RWPE1 (cell line): ENCODE measurements at regions not wholly inside any gene's neighbourhood (a gene's known extent, or its start where the extent isn't known, plus 50 kb on each side); places are given as distances from the start of the nearest gene placed in this dataset.

ENCODE experiments used
- CTCF ChIA-PET: fragments of 350-600 bp; sonication (Branson Sonifier 250); formaldehyde crosslinking; extraction: SDS; loops from one replicate; lab custom pipeline; 2021; lab: Yijun Ruan, JAX
- POLR2A ChIA-PET: fragments of 400-600 bp; formaldehyde crosslinking; extraction: SDS; loops from one replicate; lab custom pipeline; 2020; ENCODE audit warnings: antibody characterized with exemption; ENCODE audit not compliant: low non-redundant PET; lab: Yijun Ruan, JAX
- DNase-seq: peaks from one replicate; pipeline ENCODE4 v3.0.0; 2012; ENCODE audit warnings: low spot score
- H3K27ac ChIP-seq: fragments of 450-650 bp; 2 replicates; pipeline ENCODE4 v1.5.1; 2017
- TF ChIP-seq, protein P1 (sequence below): fragments of 450-650 bp; conservative IDR thresholded peaks from 2 replicates; pipeline ENCODE4 v1.5.1; 2017; ENCODE audit warnings: low read depth, mild to moderate bottlenecking

DNA sequence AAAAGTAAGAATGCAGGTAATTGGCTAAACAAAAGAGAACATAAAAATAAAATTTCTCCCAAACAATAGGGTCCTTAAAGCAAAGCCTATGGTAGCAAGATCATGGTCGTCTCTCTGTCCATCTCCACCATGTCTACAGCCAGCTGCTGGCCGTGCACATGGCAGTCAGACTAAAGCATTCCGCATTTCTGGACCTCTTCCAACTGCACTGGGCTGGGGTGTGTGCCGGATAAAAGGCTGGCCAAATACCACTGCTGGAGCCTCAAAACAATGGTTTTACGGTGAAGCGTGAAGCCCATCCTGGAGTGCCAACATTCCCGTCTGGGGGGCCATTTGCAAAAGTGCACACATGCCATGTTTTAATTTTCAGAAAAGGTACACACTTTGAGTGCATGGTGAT is 74.8 kb upstream of the PIEZO2 start:
- TF ChIP-seq, protein P1, sequence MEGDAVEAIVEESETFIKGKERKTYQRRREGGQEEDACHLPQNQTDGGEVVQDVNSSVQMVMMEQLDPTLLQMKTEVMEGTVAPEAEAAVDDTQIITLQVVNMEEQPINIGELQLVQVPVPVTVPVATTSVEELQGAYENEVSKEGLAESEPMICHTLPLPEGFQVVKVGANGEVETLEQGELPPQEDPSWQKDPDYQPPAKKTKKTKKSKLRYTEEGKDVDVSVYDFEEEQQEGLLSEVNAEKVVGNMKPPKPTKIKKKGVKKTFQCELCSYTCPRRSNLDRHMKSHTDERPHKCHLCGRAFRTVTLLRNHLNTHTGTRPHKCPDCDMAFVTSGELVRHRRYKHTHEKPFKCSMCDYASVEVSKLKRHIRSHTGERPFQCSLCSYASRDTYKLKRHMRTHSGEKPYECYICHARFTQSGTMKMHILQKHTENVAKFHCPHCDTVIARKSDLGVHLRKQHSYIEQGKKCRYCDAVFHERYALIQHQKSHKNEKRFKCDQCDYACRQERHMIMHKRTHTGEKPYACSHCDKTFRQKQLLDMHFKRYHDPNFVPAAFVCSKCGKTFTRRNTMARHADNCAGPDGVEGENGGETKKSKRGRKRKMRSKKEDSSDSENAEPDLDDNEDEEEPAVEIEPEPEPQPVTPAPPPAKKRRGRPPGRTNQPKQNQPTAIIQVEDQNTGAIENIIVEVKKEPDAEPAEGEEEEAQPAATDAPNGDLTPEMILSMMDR = no peak
- H3K27ac ChIP-seq = no peak overlapping the region
- POLR2A ChIA-PET = no interaction called here
- DNase-seq = no peak
- CTCF ChIA-PET = no interaction called here

GRCh38 chr18:11219571-11219970 is 70.2 kb upstream of the PIEZO2 start:
- TF ChIP-seq, protein P1 = no peak
- ChIA-PET CTCF (no interaction called here), POLR2A (no interaction called here)

GRCh38 chr18:11215216-11215615 is 65.8 kb upstream of the PIEZO2 start:
- DNase-seq = no peak
- CTCF ChIA-PET = no interaction called here
- TF ChIP-seq, protein P1 = no peak
- no peak overlapping the region for H3K27ac ChIP-seq
- POLR2A ChIA-PET = no interaction called here

More at GRCh38 chr18:11219571-11219970, 70.2 kb upstream of the PIEZO2 start:
- no peak for DNase-seq
- H3K27ac ChIP-seq = no peak overlapping the region

GRCh38 chr18:11204020-11204419 is 54.7 kb upstream of the PIEZO2 start:
- DNase-seq = no peak
- H3K27ac ChIP-seq = no peak overlapping the region
- ChIA-PET POLR2A (no interaction called here), CTCF (no interaction called here)
- TF ChIP-seq, protein P1 = no peak

- TF ChIP-seq, protein P1 = no peak
- H3K27ac ChIP-seq = no peak overlapping the region
- no peak for DNase-seq
- CTCF ChIA-PET = interaction anchor here (0.6 kb wide), 1 partner anchor 1541 kb away, joined by 7 read pairs; no protein-coding TSS in a partner anchor
- POLR2A ChIA-PET = no interaction called here
Measured at GRCh38 chr18:11199477-11199876, 50.1 kb upstream of the PIEZO2 start.
